H1 (cell line): ENCODE measurements at regions not wholly inside any gene's neighbourhood (a gene's known extent, or its start where the extent isn't known, plus 50 kb on each side); places are given as distances from the start of the nearest gene placed in this dataset.

Experiments
- CTCF ChIA-PET: fragments of 300-600 bp; sonication (Branson Sonifier 250); formaldehyde crosslinking; loops from one replicate; lab custom pipeline; 2021; ENCODE audit not compliant: partially characterized antibody; lab: Charles Lee
- POLR2A ChIA-PET: fragments of 300-600 bp; sonication (Branson Sonifier 250); formaldehyde crosslinking; loops from one replicate; lab custom pipeline; 2021; ENCODE audit warnings: inconsistent platforms; ENCODE audit not compliant: partially characterized antibody; lab: Charles Lee
- DNase-seq, 2 experiments: peaks; one replicate each; pipeline versions ENCODE4 v3.0.0 to v3.0.0-alpha.2; 2010 to 2022; ENCODE audit warnings: low spot score in 2 of 2, low read depth in 1 of 2, mixed read lengths in 1 of 2
- FAIRE-seq: peaks from 2 replicates; lab custom pipeline; 2011; peaks lifted over from hg19 to GRCh38; lab: Jason Lieb, UNC
- H2AFZ ChIP-seq: 2 replicates; pipeline ENCODE4 v1.8.1; 2012; ENCODE audit warnings: low read length, inconsistent platforms
- H2AK5ac ChIP-seq: 2 replicates; pipeline ENCODE4 v1.6.1; 2013; ENCODE audit warnings: low read depth, low read length
- H2BK120ac ChIP-seq: replicated peaks from 2 replicates; pipeline ENCODE3; 2013; ENCODE audit warnings: low read depth, low read length, inconsistent platforms
- H2BK12ac ChIP-seq: 2 replicates; pipeline ENCODE4 v1.6.1; 2013; ENCODE audit warnings: low read depth, low read length
- H2BK15ac ChIP-seq: 2 replicates; pipeline ENCODE4 v1.6.1; 2013; ENCODE audit warnings: low read length
- H2BK20ac ChIP-seq: 2 replicates; pipeline ENCODE4 v1.6.1; 2013; ENCODE audit warnings: low read length
- H2BK5ac ChIP-seq: 2 replicates; pipeline ENCODE4 v1.6.1; 2013; ENCODE audit warnings: low read depth, low read length
- H3K14ac ChIP-seq: 2 replicates; pipeline ENCODE4 v1.6.1; 2013; ENCODE audit warnings: inconsistent platforms; ENCODE audit not compliant: insufficient read length
- H3K18ac ChIP-seq: 2 replicates; pipeline ENCODE4 v1.6.1; 2013; ENCODE audit warnings: low read length; ENCODE audit errors: extremely low read depth
- H3K23ac ChIP-seq: 2 replicates; pipeline ENCODE4 v1.6.1; 2013; ENCODE audit warnings: inconsistent platforms; ENCODE audit not compliant: insufficient read length
- H3K23me2 ChIP-seq: 2 replicates; pipeline ENCODE4 v1.6.1; 2013; ENCODE audit warnings: low read depth, low read length
- H3K27ac ChIP-seq: 2 replicates; pipeline ENCODE4 v1.6.1; 2011; ENCODE audit warnings: low read depth, low read length, inconsistent platforms
- H3K27me3 ChIP-seq, 4 experiments: replicated peaks in 1 of 4; 1 replicate in 1 of 4; 2 replicates in 3 of 4; pipeline versions ENCODE4 v1.6.1 to v1.8.1; 2011 to 2013; ENCODE audit warnings: low read length in 3 of 4, mild to moderate bottlenecking in 3 of 4, inconsistent platforms in 2 of 4, mixed read lengths in 2 of 4, moderate library complexity in 1 of 4; ENCODE audit not compliant: control insufficient read depth in 3 of 4, insufficient read depth in 3 of 4; ENCODE audit errors: extremely low read depth in 1 of 4
- H3K36me3 ChIP-seq, 4 experiments: 2 replicates each; pipeline versions ENCODE4 v1.6.1 to v1.8.1; 2011 to 2013; ENCODE audit warnings: mild to moderate bottlenecking in 4 of 4, low read length in 3 of 4, moderate library complexity in 2 of 4, control low read depth in 1 of 4, inconsistent platforms in 1 of 4; ENCODE audit not compliant: insufficient read depth in 4 of 4, control insufficient read depth in 2 of 4
- H3K4ac ChIP-seq: replicated peaks from 2 replicates; pipeline ENCODE3; 2013; ENCODE audit warnings: low read length, low read depth, mixed read lengths, inconsistent platforms; ENCODE audit not compliant: insufficient read length
- H3K4me1 ChIP-seq, 4 experiments: replicated peaks in 1 of 4; 1 replicate in 1 of 4; 2 replicates in 3 of 4; pipeline versions ENCODE4 v1.6.1 to v1.8.1; 2011 to 2013; ENCODE audit warnings: low read length in 3 of 4, inconsistent platforms in 2 of 4, mixed read lengths in 1 of 4; ENCODE audit not compliant: insufficient read depth in 4 of 4, control insufficient read depth in 3 of 4
- H3K4me2 ChIP-seq, 2 experiments: 2 replicates each; pipeline versions ENCODE4 v1.6.1 to v1.8.1; 2011 to 2013; ENCODE audit warnings: low read depth in 2 of 2, low read length in 2 of 2, control low read depth in 1 of 2, inconsistent platforms in 1 of 2, mild to moderate bottlenecking in 1 of 2; ENCODE audit not compliant: insufficient read depth in 1 of 2
- H3K4me3 ChIP-seq, 4 experiments: fragments of 200-600, 300-600 bp in 1 of 4; sonication (generic), shearing (Covaris generic), sonication (Bioruptor Twin) in 1 of 4; 2 replicates each; pipeline versions ENCODE4 v1.5.1 to v1.8.1; 2011 to 2016; ENCODE audit warnings: low read length in 4 of 4, low read depth in 3 of 4, control low read depth in 2 of 4, inconsistent platforms in 2 of 4, mild to moderate bottlenecking in 2 of 4, mixed read lengths in 1 of 4, moderate library complexity in 1 of 4; ENCODE audit not compliant: insufficient read depth in 2 of 4; ENCODE audit errors: extremely low read depth in 1 of 4
- H3K56ac ChIP-seq: replicated peaks from 2 replicates; pipeline ENCODE3; 2013; ENCODE audit warnings: low read depth, mild to moderate bottlenecking, mixed read lengths, low read length, inconsistent platforms; ENCODE audit not compliant: insufficient read length
- H3K79me1 ChIP-seq: 2 replicates; pipeline ENCODE4 v1.6.1; 2013; ENCODE audit warnings: low read depth, low read length, control low read depth
- H3K79me2 ChIP-seq, 2 experiments: 2 replicates each; pipeline versions ENCODE4 v1.6.1 to v1.8.1; 2012 to 2013; ENCODE audit warnings: low read length in 2 of 2, mild to moderate bottlenecking in 2 of 2, inconsistent platforms in 1 of 2; ENCODE audit not compliant: insufficient read depth in 2 of 2, control insufficient read depth in 1 of 2
- H3K9ac ChIP-seq, 4 experiments: replicated peaks in 1 of 4; 1 replicate in 1 of 4; 2 replicates in 3 of 4; pipeline versions ENCODE4 v1.6.1 to v1.8.1; 2011 to 2013; ENCODE audit warnings: low read depth in 3 of 4, low read length in 3 of 4, control low read depth in 2 of 4, mild to moderate bottlenecking in 2 of 4, moderate library complexity in 2 of 4, inconsistent platforms in 1 of 4; ENCODE audit errors: extremely low read depth in 1 of 4
- H3K9me3 ChIP-seq, 2 experiments: 2 replicates each; pipeline versions ENCODE4 v1.6.1 to v1.8.1; 2012 to 2013; ENCODE audit warnings: mild to moderate bottlenecking in 2 of 2, moderate library complexity in 2 of 2, control low read depth in 1 of 2, inconsistent platforms in 1 of 2, low read depth in 1 of 2, low read length in 1 of 2, mixed read lengths in 1 of 2; ENCODE audit not compliant: insufficient read depth in 2 of 2
- H4K20me1 ChIP-seq, 2 experiments: replicated peaks in 1 of 2; 2 replicates each; pipeline versions ENCODE3 to v1.8.1; 2011 to 2013; ENCODE audit warnings: inconsistent platforms in 2 of 2, low read length in 2 of 2, mild to moderate bottlenecking in 1 of 2; ENCODE audit not compliant: insufficient read depth in 2 of 2, control insufficient read depth in 1 of 2
- H4K5ac ChIP-seq: 2 replicates; pipeline ENCODE4 v1.6.1; 2013; ENCODE audit warnings: low read length, low read depth, mixed read lengths, inconsistent platforms; ENCODE audit not compliant: insufficient read length
- H4K8ac ChIP-seq: 2 replicates; pipeline ENCODE4 v1.8.0; 2013; ENCODE audit warnings: mild to moderate bottlenecking, moderate library complexity, low read length, inconsistent platforms; ENCODE audit not compliant: insufficient read depth; ENCODE audit errors: extremely low read depth
- H4K91ac ChIP-seq: replicated peaks from 2 replicates; pipeline ENCODE3; 2013; ENCODE audit warnings: low read length, mixed read lengths, inconsistent platforms; ENCODE audit not compliant: insufficient read length
- BACH1 ChIP-seq: IDR thresholded peaks from 2 replicates; pipeline ENCODE4 v1.6.1; 2012; ENCODE audit warnings: low read length, improper control_type of control experiment
- BCL11A ChIP-seq, 2 experiments: IDR thresholded peaks; one replicate each; pipeline ENCODE4 v1.6.1; 2011; ENCODE audit warnings: low read depth in 2 of 2, low read length in 2 of 2, mild to moderate bottlenecking in 2 of 2
- CEBPB ChIP-seq: IDR thresholded peaks from 2 replicates; pipeline ENCODE4 v1.6.1; 2012; ENCODE audit warnings: low read depth, low read length
- EP300 ChIP-seq, 2 experiments: IDR thresholded peaks; 1 replicate in 1 of 2; 2 replicates in 1 of 2; pipeline ENCODE4 v1.6.1; 2011 to 2012; ENCODE audit warnings: low read depth in 2 of 2, low read length in 2 of 2, mild to moderate bottlenecking in 2 of 2, borderline replicate concordance in 1 of 2, inconsistent platforms in 1 of 2, moderate library complexity in 1 of 2
- FOSL1 ChIP-seq: IDR thresholded peaks from 2 replicates; pipeline ENCODE4 v1.6.1; 2011; ENCODE audit warnings: mild to moderate bottlenecking, low read depth, low read length, moderate library complexity; ENCODE audit not compliant: insufficient read depth
- KDM5A ChIP-seq: fragments of 200-600 bp; IDR thresholded peaks from 2 replicates; pipeline ENCODE4 v1.7.1; 2012; ENCODE audit warnings: mild to moderate bottlenecking, low read length, inconsistent platforms, mixed read lengths
- MAFK ChIP-seq: IDR thresholded peaks from 2 replicates; pipeline ENCODE4 v1.6.1; 2012; ENCODE audit warnings: low read depth, mild to moderate bottlenecking, improper control_type of control experiment, low read length
- RFX5 ChIP-seq: IDR thresholded peaks from 2 replicates; pipeline ENCODE4 v1.6.1; 2011; ENCODE audit warnings: low read depth, low read length, improper control_type of control experiment, borderline replicate concordance
- TAF1 ChIP-seq: IDR thresholded peaks from 2 replicates; pipeline ENCODE4 v1.6.1; 2011; ENCODE audit warnings: mild to moderate bottlenecking, low read depth, low read length
- YY1 ChIP-seq: IDR thresholded peaks from 2 replicates; pipeline ENCODE4 v1.6.1; 2011; ENCODE audit warnings: low read depth, mild to moderate bottlenecking, low read length
- WGBS, 2 experiments: shearing (Covaris generic) in 1 of 2; methylation state at CpG; one replicate each; pipeline versions ENCODE4 v1.1.6 to v1.1.7; 2013 to 2015; ENCODE audit warnings: low lambda C conversion rate in 2 of 2, mixed read lengths in 2 of 2, inconsistent platforms in 1 of 2, low coverage in 1 of 2, missing lambda C conversion rate in 1 of 2; ENCODE audit not compliant: insufficient replicate concordance in 2 of 2, insufficient coverage in 1 of 2, insufficient read length in 1 of 2; ENCODE audit errors: extremely low coverage in 1 of 2, missing lambda C conversion rate in 1 of 2; 5-methylcytosine and 5-hydroxymethylcytosine counted together

- no peak for DNase-seq
- H3K27ac ChIP-seq: no peak overlapping the region
- peaks cover 0 to 2% of the 10 kb centered on the region in 2 experiments for H4K20me1 ChIP-seq
- H2AK5ac ChIP-seq: no peak overlapping the region
- no peak overlapping the region for H3K4me3 ChIP-seq
- no peak overlapping the region for H2BK12ac ChIP-seq
- H2BK5ac ChIP-seq: no peak overlapping the region
- no peak overlapping the region for H3K23ac ChIP-seq
- H3K9ac ChIP-seq: no peak overlapping the region
- H3K9me3 ChIP-seq: no peaks in the 10 kb centered on the region; a peak in 1 of 4 replicates
- no peak overlapping the region for H3K18ac ChIP-seq
- H3K4me2 ChIP-seq: no peak overlapping the region
- CTCF ChIA-PET: interaction anchor here (0.7 to 1.4 kb wide), 3 partner anchors 12 to 29 kb away, joined by 3 to 4 read pairs (median 3); no protein-coding TSS in a partner anchor
- no peak for TF ChIP-seq EP300 (IDR thresholded peaks at IDR 0.05; ENCODE audit: borderline replicate concordance in 1 of 2, low read depth in 2 of 2, low read length in 2 of 2)
- no peak for TF ChIP-seq CEBPB
- no peak for TF ChIP-seq MAFK
- no peak for TF ChIP-seq FOSL1
- no peak for TF ChIP-seq BCL11A (IDR thresholded peaks at IDR 0.05; ENCODE audit: low read depth in 2 of 2, low read length in 2 of 2)
- no peak for TF ChIP-seq RFX5
- no peak for TF ChIP-seq YY1
- TF ChIP-seq KDM5A: no peak
- TF ChIP-seq TAF1: no peak
- no peak for TF ChIP-seq BACH1
- H4K91ac ChIP-seq: no peak overlapping the region
- H4K8ac ChIP-seq: no peak overlapping the region
- H4K5ac ChIP-seq: no peak overlapping the region
- no peak overlapping the region for H2BK20ac ChIP-seq
- no peak overlapping the region for H3K14ac ChIP-seq
- no peaks in the 10 kb centered on the region for H3K36me3 ChIP-seq
- FAIRE-seq: no peak
- no peak overlapping the region for H2BK120ac ChIP-seq
- H3K79me1 ChIP-seq: no peaks in the 10 kb centered on the region; the same call in 1 of the 2 replicates
- H2BK15ac ChIP-seq: no peak overlapping the region
- no peaks in the 10 kb centered on the region for H3K23me2 ChIP-seq
- no peaks in the 10 kb centered on the region for H3K27me3 ChIP-seq
- H3K56ac ChIP-seq: no peak overlapping the region
- no peak overlapping the region for H2AFZ ChIP-seq
- H3K79me2 ChIP-seq: no peaks in the 10 kb centered on the region
- H3K4me1 ChIP-seq: no peaks in the 10 kb centered on the region; a peak in 1 of 7 replicates
- WGBS, 2 experiments: 92% methylated on average over 6 of the region's 6 CpGs; no CpG with 5 or more reads in 1 of the 2 experiments
- POLR2A ChIA-PET: no interaction called here
- H3K4ac ChIP-seq: no peak overlapping the region
These were observed 79.5 kb upstream of the CTDP1 start for GRCh38 chr18:79600141-79600540.
